Brain pericyte (primary cell): ENCODE measurements at regions not wholly inside any gene's neighbourhood (a gene's known extent, or its start where the extent isn't known, plus 50 kb on each side); places are given as distances from the start of the nearest gene placed in this dataset.
"Not testable (repeated sequence)": the region's sequence is repeated elsewhere in the genome, so short reads cannot be mapped to it uniquely, and the experiment has no call there.

Experiments
- DNase-seq: peaks from one replicate; pipeline ENCODE4 v3.0.0-alpha.2; 2012; ENCODE audit warnings: low read depth, low spot score

GRCh38 chr2:215796140-215796855 lies 217.1 kb downstream of the MREG start:
- peak; percentile 96 for DNase-seq

- no peak for DNase-seq
These were observed 218.4 kb downstream of the MREG start for GRCh38 chr2:215794829-215795546.

- peak; percentile 84 for DNase-seq
These were observed 219.4 kb downstream of the MREG start for GRCh38 chr2:215793747-215794595.

GRCh38 chr2:215791481-215791937 lies 221.8 kb downstream of the MREG start:
- DNase-seq = no peak

GRCh38 chr2:215790523-215791421 lies 222.6 kb downstream of the MREG start:
- no peak for DNase-seq

- no peak for DNase-seq
These were observed 225.7 kb downstream of the MREG start for GRCh38 chr2:215787565-215788178.

- no peak for DNase-seq
These were observed 226.3 kb downstream of the MREG start for GRCh38 chr2:215787025-215787424.

- peak; percentile 87 for DNase-seq
These were observed 229.0 kb downstream of the MREG start for GRCh38 chr2:215784371-215784783.

GRCh38 chr2:215783640-215784039 lies 229.7 kb downstream of the MREG start:
- not testable (repeated sequence) for DNase-seq

GRCh38 chr2:215782965-215783364 lies 230.4 kb downstream of the MREG start:
- no peak for DNase-seq

GRCh38 chr2:215782295-215782694 lies 231.1 kb downstream of the MREG start:
- DNase-seq = no peak

- no peak for DNase-seq
These were observed 232.3 kb downstream of the MREG start for GRCh38 chr2:215780907-215781685.

GRCh38 chr2:215780313-215780712 lies 233.0 kb downstream of the MREG start:
- no peak for DNase-seq

- DNase-seq = no peak
These were observed 233.4 kb downstream of the MREG start for GRCh38 chr2:215779912-215780311.

GRCh38 chr2:215777465-215778044 lies 235.8 kb downstream of the MREG start:
- DNase-seq = no peak

- DNase-seq = no peak
These were observed 238.2 kb downstream of the MREG start for GRCh38 chr2:215775106-215775505.

GRCh38 chr2:215773728-215774127 lies 239.6 kb downstream of the MREG start:
- peak; percentile 93 for DNase-seq

- DNase-seq = no peak
These were observed 240.5 kb downstream of the MREG start for GRCh38 chr2:215772634-215773563.
